Prostate gland (tissue), 2 donors: ENCODE measurements at regions not wholly inside any gene's neighbourhood (a gene's known extent, or its start where the extent isn't known, plus 50 kb on each side); places are given as distances from the start of the nearest gene placed in this dataset.

Source experiments
- CTCF ChIP-seq, 4 experiments: fragments of 200-600 bp in 2 of 4; fragments of 450-650 bp in 2 of 4; sonication (generic) in 2 of 4; IDR thresholded peaks; 1 replicate in 3 of 4; 2 replicates in 1 of 4; pipeline ENCODE4 v1.5.1; 2016 to 2019; ENCODE audit warnings: antibody characterized with exemption in 4 of 4, mild to moderate bottlenecking in 2 of 4, moderate library complexity in 2 of 4
- POLR2A ChIP-seq: fragments of 450-650 bp; IDR thresholded peaks from one replicate; pipeline ENCODE4 v1.6.1; 2016; ENCODE audit warnings: antibody characterized with exemption, mild to moderate bottlenecking

- TF ChIP-seq CTCF (IDR thresholded peaks at IDR 0.05) = no peak
- TF ChIP-seq POLR2A = no peak
Measured at GRCh38 chr12:23421556-23421955, 527.9 kb downstream of the SOX5 start.
